ENCODE measurements at regions not wholly inside any gene's neighbourhood (a gene's known extent, or its start where the extent isn't known, plus 50 kb on each side); places are given as distances from the start of the nearest gene placed in this dataset.

- Histone ChIP-seq H3K27ac (ENCODE audit: low read depth in 1 of 2, low read length in 2 of 2) (no peak overlapping the region), H3K4me1 (ENCODE audit: control insufficient read depth in 4 of 4, insufficient read depth in 4 of 4, low read length in 3 of 4) (no peaks in the 10 kb centered on the region), H3K36me3 (ENCODE audit: control insufficient read depth in 4 of 4, insufficient read depth in 3 of 4, low read depth in 1 of 4, low read length in 3 of 4) (no peaks in the 10 kb centered on the region), H3K4me3 (ENCODE audit: low read depth in 1 of 3, low read length in 3 of 3) (no peak overlapping the region), H3K27me3 (ENCODE audit: control insufficient read depth in 4 of 4, insufficient read depth in 4 of 4, low read length in 3 of 4) (no peaks in the 10 kb centered on the region), H3K9me3 (ENCODE audit: control insufficient read depth in 4 of 4, low read length in 3 of 4) (no peaks in the 10 kb centered on the region), H3K9ac (ENCODE audit: low read depth in 1 of 2, low read length in 2 of 2) (no peak overlapping the region)
- no peak for DNase-seq (ENCODE audit: low spot score)
- WGBS = 33% methylated on average over 2 of the region's 2 CpGs
- TF ChIP-seq MAX (IDR thresholded peaks at IDR 0.05) (no peak), HNF4G (IDR thresholded peaks at IDR 0.05) (no peak), TAF1 (conservative IDR thresholded peaks at IDR 0.05) (no peak), ZBTB33 (IDR thresholded peaks at IDR 0.05) (no peak), GABPA (IDR thresholded peaks at IDR 0.05 in 1 of 2, conservative IDR thresholded peaks at IDR 0.05 in 1 of 2) (no peak)
Measured at GRCh38 chr12:43011383-43011926, 421.9 kb upstream of the PRICKLE1 start.

GRCh38 chr12:43009846-43010240 lies 420.3 kb upstream of the PRICKLE1 start:
- no peak for DNase-seq (ENCODE audit: low spot score)
- H3K4me1 ChIP-seq (ENCODE audit: control insufficient read depth in 4 of 4, insufficient read depth in 4 of 4, low read length in 3 of 4) = no peaks in the 10 kb centered on the region
- no peak overlapping the region for H3K27ac ChIP-seq (ENCODE audit: low read depth in 1 of 2, low read length in 2 of 2)
- no peaks in the 10 kb centered on the region for H3K27me3 ChIP-seq (ENCODE audit: control insufficient read depth in 4 of 4, insufficient read depth in 4 of 4, low read length in 3 of 4)
- no peaks in the 10 kb centered on the region for H3K36me3 ChIP-seq (ENCODE audit: control insufficient read depth in 4 of 4, insufficient read depth in 3 of 4, low read depth in 1 of 4, low read length in 3 of 4)
- H3K9me3 ChIP-seq (ENCODE audit: control insufficient read depth in 4 of 4, low read length in 3 of 4) = no peaks in the 10 kb centered on the region
- H3K9ac ChIP-seq (ENCODE audit: low read depth in 1 of 2, low read length in 2 of 2) = no peak overlapping the region
- TF ChIP-seq TAF1 (conservative IDR thresholded peaks at IDR 0.05) = no peak
- TF ChIP-seq SP1 (IDR thresholded peaks at IDR 0.05) = no peak
- no peak for TF ChIP-seq FOXA1 (IDR thresholded peaks at IDR 0.05)
- no peak for TF ChIP-seq FOXA2 (IDR thresholded peaks at IDR 0.05)
- no peak for TF ChIP-seq RXRA (IDR thresholded peaks at IDR 0.05)
- no peak for TF ChIP-seq GABPA (IDR thresholded peaks at IDR 0.05 in 1 of 2, conservative IDR thresholded peaks at IDR 0.05 in 1 of 2)
- no peak for TF ChIP-seq CTCF (IDR thresholded peaks at IDR 0.05; ENCODE audit: low read depth, low read length, missing input control)
- TF ChIP-seq MAX (IDR thresholded peaks at IDR 0.05) = no peak
- no peak for TF ChIP-seq YY1 (IDR thresholded peaks at IDR 0.05)
- TF ChIP-seq HNF4A (conservative IDR thresholded peaks at IDR 0.05) = no peak
- TF ChIP-seq EGR1 (IDR thresholded peaks at IDR 0.05; ENCODE audit: low read depth in 2 of 2) = no peak
- TF ChIP-seq ZBTB33 (IDR thresholded peaks at IDR 0.05) = no peak
- no peak for TF ChIP-seq JUND (IDR thresholded peaks at IDR 0.05)
- TF ChIP-seq REST (IDR thresholded peaks at IDR 0.05) = no peak
- TF ChIP-seq NR2F2 (IDR thresholded peaks at IDR 0.05) = no peak
- no peak for TF ChIP-seq HNF4G (IDR thresholded peaks at IDR 0.05)
- no peak for TF ChIP-seq ATF3 (IDR thresholded peaks at IDR 0.05)
- no peak for TF ChIP-seq RAD21 (IDR thresholded peaks at IDR 0.05)
- H3K4me3 ChIP-seq (ENCODE audit: low read depth in 1 of 3, low read length in 3 of 3) = no peak overlapping the region

Data from liver (tissue), 8 donors.